HEK293 (cell line): ENCODE measurements at regions not wholly inside any gene's neighbourhood (a gene's known extent, or its start where the extent isn't known, plus 50 kb on each side); places are given as distances from the start of the nearest gene placed in this dataset.

Experiments used
- CTCF ChIP-seq: fragments of 450-650 bp; formaldehyde crosslinking; IDR thresholded peaks from 2 replicates; pipeline ENCODE4 v1.5.1; 2016; ENCODE audit warnings: missing biosample characterization, missing genetic modification characterization
- PRDM10 ChIP-seq: fragments of 450-650 bp; formaldehyde crosslinking; IDR thresholded peaks from 2 replicates; pipeline ENCODE4 v1.5.1; 2016; ENCODE audit warnings: missing biosample characterization, missing genetic modification characterization
- RBAK ChIP-seq: fragments of 450-650 bp; formaldehyde crosslinking; IDR thresholded peaks from 2 replicates; pipeline ENCODE4 v1.5.1; 2016; ENCODE audit warnings: missing biosample characterization, missing genetic modification characterization
- REST ChIP-seq: fragments of 450-650 bp; formaldehyde crosslinking; IDR thresholded peaks from 2 replicates; pipeline ENCODE4 v1.5.1; 2016; ENCODE audit warnings: missing biosample characterization, missing genetic modification characterization
- ZNF449 ChIP-seq: fragments of 450-650 bp; formaldehyde crosslinking; IDR thresholded peaks from 2 replicates; pipeline ENCODE4 v1.5.1; 2017; ENCODE audit warnings: missing biosample characterization, mild to moderate bottlenecking, missing genetic modification characterization, moderate library complexity
- ZNF530 ChIP-seq: fragments of 450-650 bp; formaldehyde crosslinking; IDR thresholded peaks from 2 replicates; pipeline ENCODE4 v1.5.1; 2016; ENCODE audit warnings: low read depth, missing biosample characterization, missing genetic modification characterization
- ZNF670 ChIP-seq: fragments of 450-650 bp; formaldehyde crosslinking; IDR thresholded peaks from 2 replicates; pipeline ENCODE4 v1.5.1; 2016; ENCODE audit warnings: missing biosample characterization, missing genetic modification characterization, low read depth
- ZSCAN5A ChIP-seq: fragments of 450-650 bp; formaldehyde crosslinking; IDR thresholded peaks from 2 replicates; pipeline ENCODE4 v1.5.1; 2016; ENCODE audit warnings: missing biosample characterization, missing genetic modification characterization

- no peak for TF ChIP-seq RBAK
- TF ChIP-seq CTCF: no peak
- TF ChIP-seq ZNF449 (tag by site-specific recombination): no peak
- no peak for TF ChIP-seq ZNF670 (tag by site-specific recombination)
- TF ChIP-seq PRDM10 (tag by site-specific recombination): no peak
- TF ChIP-seq ZSCAN5A: no peak
- no peak for TF ChIP-seq REST
- no peak for TF ChIP-seq ZNF530 (tag by site-specific recombination)
Observed at GRCh38 chr19:33957804-33958203, 161.1 kb downstream of the KCTD15 start.
